Activated CD4-positive, alpha-beta T cell treated with anti-CD3 and anti-CD28 coated beads, Interleukin-2, amount 10 ng/mL, durations not matched to agents 7 days and 5 days (primary cell): ENCODE measurements at regions not wholly inside any gene's neighbourhood (a gene's known extent, or its start where the extent isn't known, plus 50 kb on each side); places are given as distances from the start of the nearest gene placed in this dataset.
"Not testable (repeated sequence)": the region's sequence is repeated elsewhere in the genome, so short reads cannot be mapped to it uniquely, and the experiment has no call there.

ENCODE experiments used
- CTCF ChIA-PET: fragments of 350-600 bp; sonication (Branson Sonifier 250); formaldehyde crosslinking; loops from one replicate; lab custom pipeline; 2021; ENCODE audit warnings: antibody characterized with exemption; lab: Charles Lee
- POLR2A ChIA-PET: fragments of 350-600 bp; sonication (Branson Sonifier 250); formaldehyde crosslinking; loops from one replicate; lab custom pipeline; 2021; ENCODE audit warnings: antibody characterized with exemption; lab: Charles Lee
- DNase-seq: peaks from one replicate; pipeline ENCODE4 v3.0.0-alpha.2; 2020
- H3K27ac Mint-ChIP-seq: one replicate; pipeline ENCODE4 v1.8.0; 2021; ENCODE audit warnings: mild to moderate bottlenecking, moderate library complexity, mixed read lengths
- H3K27me3 Mint-ChIP-seq: one replicate; pipeline ENCODE4 v1.8.0; 2021; ENCODE audit warnings: mixed read lengths
- H3K36me3 Mint-ChIP-seq: one replicate; pipeline ENCODE4 v1.8.0; 2021; ENCODE audit warnings: low read depth, mixed read lengths
- H3K4me1 Mint-ChIP-seq: one replicate; pipeline ENCODE4 v1.8.0; 2021; ENCODE audit warnings: mixed read lengths
- H3K4me3 Mint-ChIP-seq: one replicate; pipeline ENCODE4 v1.8.0; 2021; ENCODE audit warnings: mild to moderate bottlenecking, moderate library complexity, mixed read lengths
- H3K9me3 Mint-ChIP-seq: one replicate; pipeline ENCODE4 v1.8.0; 2021; ENCODE audit warnings: mixed read lengths

- not testable (repeated sequence) for H3K9me3 Mint-ChIP-seq, H3K27ac Mint-ChIP-seq
- CTCF ChIA-PET: interaction anchor here (1.4 kb wide), 1 partner anchor 12 kb away, joined by 4 read pairs; no protein-coding TSS in a partner anchor
These were observed 113.8 kb downstream of the GGTLC2 start for GRCh38 chr22:22758101-22758807.

DNA sequence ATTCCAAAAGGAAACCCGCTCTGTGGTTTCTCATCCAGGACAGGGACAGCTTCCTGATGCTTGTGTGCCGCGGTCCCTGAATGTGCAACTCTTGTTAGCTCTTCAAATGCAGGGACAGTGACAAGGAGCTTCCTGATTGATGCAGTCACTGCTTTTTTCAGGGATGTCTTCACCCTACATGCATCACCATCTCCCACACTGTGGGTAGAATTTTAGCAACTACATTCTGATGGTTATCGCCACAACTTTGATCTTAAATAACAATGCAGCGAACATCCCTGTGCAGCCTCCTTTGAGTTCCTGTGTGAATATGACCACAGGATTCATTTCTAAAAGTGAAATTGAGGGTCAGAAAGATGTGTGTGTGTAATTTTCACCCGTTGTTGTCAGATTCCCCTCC is 115.0 kb downstream of the GGTLC2 start:
- ChIA-PET POLR2A (no interaction called here), CTCF (interaction anchor here (0.6 kb wide), 1 partner anchor 12 kb away, joined by 6 read pairs; no protein-coding TSS in a partner anchor)
- DNase-seq: no peak

More at GRCh38 chr22:22758101-22758807, 113.8 kb downstream of the GGTLC2 start:
- H3K27me3 Mint-ChIP-seq, DNase-seq, H3K4me1 Mint-ChIP-seq, H3K4me3 Mint-ChIP-seq, H3K36me3 Mint-ChIP-seq, POLR2A ChIA-PET: not testable (repeated sequence)

GRCh38 chr22:22759889-22760546 is 115.6 kb downstream of the GGTLC2 start:
- no peaks in the 10 kb centered on the region for H3K36me3 Mint-ChIP-seq
- DNase-seq: no peak
- H3K27ac Mint-ChIP-seq: no peak overlapping the region
- H3K9me3 Mint-ChIP-seq: no peaks in the 10 kb centered on the region
- CTCF ChIA-PET: no interaction called here
- H3K4me1 Mint-ChIP-seq: peaks cover 6% of the 10 kb centered on the region
- POLR2A ChIA-PET: no interaction called here
- no peak overlapping the region for H3K4me3 Mint-ChIP-seq
- no peaks in the 10 kb centered on the region for H3K27me3 Mint-ChIP-seq

More for the DNA sequence above, 115.0 kb downstream of the GGTLC2 start:
- H3K9me3 Mint-ChIP-seq: no peaks in the 10 kb centered on the region
- no peak overlapping the region for H3K27ac Mint-ChIP-seq
- no peak overlapping the region for H3K4me3 Mint-ChIP-seq
- H3K27me3 Mint-ChIP-seq: no peaks in the 10 kb centered on the region
- no peaks in the 10 kb centered on the region for H3K36me3 Mint-ChIP-seq
- H3K4me1 Mint-ChIP-seq: peaks cover 6% of the 10 kb centered on the region

- no peak for DNase-seq
- Mint-ChIP-seq H3K4me3 (no peak overlapping the region), H3K27me3 (peaks cover under 1% of the 10 kb centered on the region), H3K9me3 (no peaks in the 10 kb centered on the region), H3K27ac (no peak overlapping the region), H3K4me1 (peaks cover 6% of the 10 kb centered on the region), H3K36me3 (no peaks in the 10 kb centered on the region)
- POLR2A ChIA-PET: no interaction called here
- CTCF ChIA-PET: interaction anchor here (2.0 kb wide), 1 partner anchor 8 kb away, joined by 9 read pairs; no protein-coding TSS in a partner anchor
These were observed 117.2 kb downstream of the GGTLC2 start for GRCh38 chr22:22761606-22761962.

DNA sequence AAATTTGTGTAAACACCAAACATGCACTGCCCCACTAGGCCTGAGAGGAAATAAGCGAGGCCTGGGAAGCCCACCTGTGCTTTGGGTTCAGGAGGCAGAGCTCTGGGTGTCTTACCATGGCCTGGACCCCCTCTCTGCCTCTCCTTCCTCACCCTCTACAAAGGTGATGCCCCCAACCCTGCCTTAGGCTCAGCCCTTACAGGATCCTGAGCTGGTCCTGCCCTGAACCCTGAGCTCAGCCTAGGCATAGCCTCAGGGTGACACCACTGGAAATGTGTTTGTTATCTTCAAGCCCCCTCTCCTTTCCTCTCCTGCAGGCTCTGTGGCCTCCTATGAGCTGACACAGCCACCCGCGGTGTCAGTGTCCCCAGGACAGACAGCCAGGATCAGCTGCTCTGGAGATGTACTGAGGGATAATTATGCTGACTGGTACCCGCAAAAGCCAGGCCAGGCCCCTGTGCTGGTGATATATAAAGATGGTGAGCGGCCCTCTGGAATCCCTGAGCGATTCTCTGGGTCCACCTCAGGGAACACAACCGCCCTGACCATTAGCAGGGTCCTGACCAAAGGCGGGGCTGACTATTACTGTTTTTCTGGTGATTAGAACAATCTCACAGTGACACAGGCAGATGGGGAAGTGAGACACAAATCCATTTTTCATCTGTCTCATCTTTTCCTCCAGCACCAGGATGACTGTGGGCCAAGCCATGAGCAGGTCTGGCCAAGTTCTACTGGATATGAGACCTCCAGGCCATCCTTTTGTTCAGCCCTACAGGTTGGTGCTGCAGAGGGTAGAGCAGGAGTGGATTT is 117.8 kb downstream of the GGTLC2 start:
- CTCF ChIA-PET: interaction anchor here (1.3 to 2.0 kb wide), 3 partner anchors 9 to 193 kb away, joined by 3 to 9 read pairs (median 4); no protein-coding TSS in a partner anchor
- DNase-seq: no peak

DNA sequence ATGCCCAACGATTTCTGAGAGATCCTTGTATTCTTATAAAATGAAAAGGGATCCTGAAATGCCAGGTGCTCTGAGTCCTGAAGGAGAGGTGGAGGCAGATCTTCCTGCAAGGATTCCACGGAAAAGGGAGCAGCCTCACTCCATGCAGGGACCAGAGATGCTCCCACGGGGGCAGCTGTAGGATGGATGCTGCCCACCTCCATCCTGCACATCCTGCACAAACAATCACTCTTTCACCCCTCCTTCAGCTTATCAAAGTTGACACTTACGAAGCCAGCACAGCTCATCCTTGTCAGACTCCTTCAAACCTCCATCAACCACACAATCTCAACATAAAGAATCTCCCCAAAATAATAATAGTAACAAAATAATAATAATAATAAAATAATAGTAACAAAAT is 119.1 kb downstream of the GGTLC2 start:
- no peaks in the 10 kb centered on the region for H3K9me3 Mint-ChIP-seq
- ChIA-PET POLR2A (no interaction called here), CTCF (interaction anchor here (0.9 to 2.0 kb wide), 4 partner anchors 10 to 60 kb away, joined by 3 to 9 read pairs (median 4); no protein-coding TSS in a partner anchor)
- no peak overlapping the region for H3K27ac Mint-ChIP-seq
- H3K4me1 Mint-ChIP-seq: peaks cover 5% of the 10 kb centered on the region
- peaks cover 7% of the 10 kb centered on the region for H3K27me3 Mint-ChIP-seq
- H3K36me3 Mint-ChIP-seq: no peaks in the 10 kb centered on the region
- DNase-seq: no peak
- no peak overlapping the region for H3K4me3 Mint-ChIP-seq

More for the DNA sequence above, 117.8 kb downstream of the GGTLC2 start:
- H3K27me3 Mint-ChIP-seq: peaks cover 3% of the 10 kb centered on the region
- POLR2A ChIA-PET: no interaction called here
- H3K36me3 Mint-ChIP-seq: no peaks in the 10 kb centered on the region
- H3K27ac Mint-ChIP-seq: no peak overlapping the region
- H3K4me3 Mint-ChIP-seq: no peak overlapping the region
- H3K4me1 Mint-ChIP-seq: peaks cover 5% of the 10 kb centered on the region
- no peaks in the 10 kb centered on the region for H3K9me3 Mint-ChIP-seq

DNA sequence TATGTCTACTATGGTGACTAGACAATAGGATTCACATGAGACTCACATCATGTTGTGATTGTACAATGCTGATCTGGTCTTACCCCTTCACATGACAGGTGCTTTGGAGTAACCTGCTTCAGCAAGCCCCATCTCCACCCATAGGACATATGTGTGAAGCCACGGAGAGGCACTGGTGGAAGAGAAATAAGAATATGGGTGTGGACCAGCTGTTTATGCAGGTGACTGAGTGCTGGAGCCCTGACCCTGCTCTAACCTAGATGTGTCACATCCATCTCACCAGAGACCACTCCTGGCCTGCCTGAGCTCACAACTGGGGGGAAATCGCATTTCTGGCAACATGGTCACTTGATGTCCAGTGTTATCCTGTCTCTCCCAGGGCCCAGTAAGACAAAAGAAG is 119.7 kb downstream of the GGTLC2 start:
- Mint-ChIP-seq H3K27me3 (peaks cover 13% of the 10 kb centered on the region), H3K27ac (no peak overlapping the region), H3K36me3 (no peaks in the 10 kb centered on the region), H3K4me3 (no peak overlapping the region), H3K4me1 (peaks cover 5% of the 10 kb centered on the region), H3K9me3 (no peaks in the 10 kb centered on the region)
- ChIA-PET CTCF (interaction anchor here (0.9 to 1.0 kb wide), 2 partner anchors 11 to 60 kb away, joined by 3 read pairs; no protein-coding TSS in a partner anchor), POLR2A (no interaction called here)
- no peak for DNase-seq

DNA sequence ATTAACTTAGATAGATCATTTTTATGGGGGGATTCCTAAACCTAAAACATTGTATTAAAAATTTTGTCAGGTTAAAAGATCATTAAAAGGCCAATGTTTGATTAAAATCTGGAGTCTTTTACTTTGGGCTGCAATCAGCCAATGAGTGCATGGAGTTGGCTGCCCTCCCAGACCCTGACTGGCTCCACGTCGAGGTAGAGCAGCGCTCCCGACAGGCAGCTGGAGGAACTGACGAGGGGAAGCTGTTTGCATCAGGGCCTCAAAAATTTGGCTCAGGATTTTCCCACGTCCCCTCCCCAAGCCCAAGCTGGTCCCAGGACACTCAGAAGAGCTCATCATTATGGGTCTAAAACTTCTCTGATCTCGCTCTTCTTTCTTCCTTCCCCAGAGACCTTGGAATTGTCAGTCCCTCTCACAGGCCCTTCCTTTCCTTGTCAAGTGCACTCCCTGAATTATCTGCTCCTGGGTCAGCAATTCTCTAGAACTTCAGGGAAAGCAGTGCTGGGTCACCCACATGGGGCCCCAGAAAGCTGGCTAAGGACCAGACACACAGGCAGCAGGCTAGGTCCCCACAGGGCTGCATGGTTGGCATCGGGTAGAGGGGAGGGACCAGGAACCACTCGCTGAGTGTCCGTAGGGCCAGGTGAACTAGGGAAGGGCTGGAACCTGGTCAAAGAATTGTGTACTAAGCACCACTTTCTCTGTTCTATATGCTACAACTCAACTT is 119.6 kb upstream of the IGLL5 start:
- H3K4me1 Mint-ChIP-seq: no peaks in the 10 kb centered on the region
- no peak overlapping the region for H3K27ac Mint-ChIP-seq
- H3K4me3 Mint-ChIP-seq: no peak overlapping the region
- peaks cover 20% of the 10 kb centered on the region for H3K27me3 Mint-ChIP-seq
- ChIA-PET CTCF (interaction anchor here (0.6 to 1.4 kb wide), 2 partner anchors 15 to 95 kb away, joined by 3 to 5 read pairs; no protein-coding TSS in a partner anchor), POLR2A (no interaction called here)
- no peaks in the 10 kb centered on the region for H3K9me3 Mint-ChIP-seq
- no peaks in the 10 kb centered on the region for H3K36me3 Mint-ChIP-seq
- no peak for DNase-seq

- H3K27ac Mint-ChIP-seq: no peak overlapping the region
- H3K4me1 Mint-ChIP-seq: no peaks in the 10 kb centered on the region
- H3K9me3 Mint-ChIP-seq: no peaks in the 10 kb centered on the region
- no peaks in the 10 kb centered on the region for H3K36me3 Mint-ChIP-seq
- DNase-seq: no peak
- H3K27me3 Mint-ChIP-seq: peaks cover 20% of the 10 kb centered on the region
- ChIA-PET POLR2A (no interaction called here), CTCF (interaction anchor here (1.2 to 2.4 kb wide), 4 partner anchors 20 to 115 kb away, joined by 3 to 11 read pairs (median 4); no protein-coding TSS in a partner anchor)
- H3K4me3 Mint-ChIP-seq: no peak overlapping the region
These were observed 118.7 kb upstream of the IGLL5 start for GRCh38 chr22:22768885-22769284.

- no peaks in the 10 kb centered on the region for H3K9me3 Mint-ChIP-seq
- no peaks in the 10 kb centered on the region for H3K36me3 Mint-ChIP-seq
- no peaks in the 10 kb centered on the region for H3K4me1 Mint-ChIP-seq
- DNase-seq: no peak
- no peak overlapping the region for H3K27ac Mint-ChIP-seq
- ChIA-PET CTCF (interaction anchor here (0.7 to 2.4 kb wide), 12 partner anchors 12 to 189 kb away, joined by 3 to 11 read pairs (median 4); no protein-coding TSS in a partner anchor), POLR2A (interaction anchor here (0.8 kb wide), 1 partner anchor 17 kb away, joined by 3 read pairs; no protein-coding TSS in a partner anchor)
- H3K4me3 Mint-ChIP-seq: no peak overlapping the region
- H3K27me3 Mint-ChIP-seq: peaks cover 20% of the 10 kb centered on the region
These were observed 118.0 kb upstream of the IGLL5 start for GRCh38 chr22:22769434-22770279.

- DNase-seq: peak; percentile 52
- H3K27ac Mint-ChIP-seq: no peak overlapping the region
These were observed 117.2 kb upstream of the IGLL5 start for GRCh38 chr22:22770280-22770871.

More at GRCh38 chr22:22770280-22770871, 117.2 kb upstream of the IGLL5 start:
- Mint-ChIP-seq H3K4me3 (no peak overlapping the region), H3K4me1 (no peaks in the 10 kb centered on the region), H3K27me3 (peaks cover 20% of the 10 kb centered on the region), H3K36me3 (no peaks in the 10 kb centered on the region), H3K9me3 (no peaks in the 10 kb centered on the region)
- CTCF ChIA-PET: interaction anchor here (0.7 to 2.4 kb wide), 10 partner anchors 13 to 188 kb away, joined by 3 to 11 read pairs (median 4); no protein-coding TSS in a partner anchor
- POLR2A ChIA-PET: no interaction called here
